Lung microvascular endothelial cell (primary cell): ENCODE measurements at regions not wholly inside any gene's neighbourhood (a gene's known extent, or its start where the extent isn't known, plus 50 kb on each side); places are given as distances from the start of the nearest gene placed in this dataset.

Experiments used
- DNase-seq, 2 donors: peaks; one replicate each; pipeline versions ENCODE4 v3.0.0 to v3.0.0-alpha.2; 2010; ENCODE audit warnings: low read depth in 2 of 2

GRCh38 chr10:2981361-2981801, 86.0 kb upstream of the PFKP start:
- no peak for DNase-seq

- no peak for DNase-seq
These were observed 86.5 kb upstream of the PFKP start for GRCh38 chr10:2980791-2981360.

- no peak for DNase-seq
These were observed 87.2 kb upstream of the PFKP start for GRCh38 chr10:2980116-2980515.

DNA sequence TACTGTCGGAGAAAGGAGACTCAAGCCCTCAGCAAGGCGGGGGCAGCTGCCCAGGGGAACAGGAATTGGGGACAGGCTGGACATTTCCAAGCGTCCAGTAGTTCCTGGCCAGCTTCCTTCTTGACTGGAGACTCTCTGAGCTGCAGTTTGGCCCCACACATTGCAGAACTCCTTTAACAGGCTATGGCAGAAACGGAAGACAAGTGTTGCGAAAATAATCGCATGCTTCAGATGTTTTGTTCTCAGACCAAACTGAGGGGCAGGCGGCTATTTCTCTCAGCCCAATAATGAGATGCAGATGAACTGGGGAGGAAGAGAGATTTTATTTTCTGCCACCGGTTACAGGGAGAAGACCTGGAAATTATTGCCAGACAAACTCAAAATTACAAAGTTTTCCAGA, 88.0 kb upstream of the PFKP start:
- DNase-seq, result no peak

GRCh38 chr10:2978574-2979273, 88.6 kb upstream of the PFKP start:
- no peak for DNase-seq

GRCh38 chr10:2978111-2978510, 89.2 kb upstream of the PFKP start:
- DNase-seq, result peak; percentile 58 to 75

DNA sequence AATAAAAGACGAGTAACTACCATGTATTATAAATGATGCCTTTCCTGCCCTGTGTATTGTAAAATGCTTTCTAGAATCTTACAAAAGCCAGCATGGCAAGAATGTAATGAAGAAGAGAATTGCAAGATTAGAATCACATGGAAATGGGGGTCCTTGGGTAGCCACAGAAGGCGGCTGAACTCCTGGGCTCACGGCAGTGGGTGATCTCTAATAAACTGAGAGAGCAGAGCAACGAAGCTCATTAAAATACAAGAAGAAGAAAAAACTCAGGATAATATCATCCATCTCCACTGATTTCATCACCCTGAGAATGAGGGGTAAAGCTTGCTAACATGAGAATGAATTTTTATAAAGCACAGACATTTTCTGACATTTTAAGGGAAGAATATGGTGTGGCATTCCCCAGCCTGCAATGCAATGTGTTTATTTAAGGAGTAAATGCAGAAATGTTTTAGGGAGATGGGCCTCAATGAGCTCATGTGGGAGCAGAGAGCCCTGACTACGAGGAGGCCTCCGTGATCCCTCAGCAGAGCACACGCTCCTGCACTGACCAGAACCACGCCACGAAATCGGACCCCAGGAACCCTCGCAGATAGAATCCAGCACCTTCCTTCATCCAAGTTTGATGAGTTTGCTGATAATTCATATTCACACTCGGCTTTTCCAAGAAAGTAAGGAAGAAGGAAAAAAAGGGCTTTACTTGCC, 92.7 kb upstream of the PFKP start:
- DNase-seq, result no peak

DNA sequence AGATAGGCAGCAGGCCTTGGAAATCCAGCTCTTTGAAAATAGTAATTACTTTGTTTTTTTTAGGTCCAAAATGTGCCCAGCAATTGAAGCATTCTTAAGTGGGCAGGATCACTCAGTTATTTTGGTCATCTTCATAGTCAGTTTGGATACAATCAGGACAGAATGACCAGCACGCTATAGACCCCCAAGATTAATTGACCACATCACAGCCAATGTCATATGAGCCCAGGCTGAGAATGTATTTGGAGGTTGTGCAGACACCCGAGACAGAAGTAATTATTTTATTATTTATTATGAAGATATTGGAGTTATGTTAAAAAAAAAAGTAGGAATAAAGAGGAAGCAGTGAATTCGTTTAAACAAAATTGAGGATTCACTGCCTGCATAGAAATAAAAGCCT, 93.3 kb upstream of the PFKP start:
- no peak for DNase-seq

DNA sequence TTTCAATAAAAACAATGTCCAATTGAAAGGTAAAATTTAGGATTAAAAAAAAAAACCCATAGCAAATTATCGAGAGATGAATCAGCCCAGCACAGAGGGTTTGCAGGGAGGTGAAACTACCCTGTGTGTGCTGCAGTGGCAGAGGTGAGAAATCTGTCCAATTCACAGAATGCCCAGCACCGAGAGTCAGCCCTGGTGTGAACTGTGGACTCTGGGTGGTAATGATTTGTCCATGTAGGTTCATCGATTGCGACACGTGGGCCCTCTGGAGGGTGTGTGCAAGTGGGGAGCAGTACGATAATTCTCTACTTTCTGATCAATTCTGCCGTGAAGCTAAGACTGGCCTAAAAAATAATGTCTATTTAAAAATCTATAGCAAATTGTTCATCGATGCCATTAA, 94.5 kb upstream of the PFKP start:
- DNase-seq, result no peak

DNA sequence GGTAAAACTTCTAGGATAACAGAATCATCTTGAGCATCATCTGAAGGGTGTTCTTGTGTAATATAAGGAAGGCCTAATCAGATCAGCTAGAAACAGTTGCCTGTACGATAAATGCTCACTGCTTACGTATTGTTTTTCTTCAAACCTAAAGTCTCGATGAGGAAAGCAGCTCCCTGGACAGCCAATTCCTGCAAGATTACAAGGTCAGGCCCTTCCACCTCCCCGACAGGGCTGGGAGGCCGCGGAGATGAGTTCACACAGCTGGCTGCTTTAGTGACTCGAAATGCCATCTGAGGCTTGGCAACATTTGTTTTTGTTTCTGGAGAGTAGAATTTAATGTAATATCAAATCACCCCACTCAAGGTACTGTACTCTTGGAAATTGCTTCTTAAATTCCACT, 95.1 kb upstream of the PFKP start:
- no peak for DNase-seq

DNA sequence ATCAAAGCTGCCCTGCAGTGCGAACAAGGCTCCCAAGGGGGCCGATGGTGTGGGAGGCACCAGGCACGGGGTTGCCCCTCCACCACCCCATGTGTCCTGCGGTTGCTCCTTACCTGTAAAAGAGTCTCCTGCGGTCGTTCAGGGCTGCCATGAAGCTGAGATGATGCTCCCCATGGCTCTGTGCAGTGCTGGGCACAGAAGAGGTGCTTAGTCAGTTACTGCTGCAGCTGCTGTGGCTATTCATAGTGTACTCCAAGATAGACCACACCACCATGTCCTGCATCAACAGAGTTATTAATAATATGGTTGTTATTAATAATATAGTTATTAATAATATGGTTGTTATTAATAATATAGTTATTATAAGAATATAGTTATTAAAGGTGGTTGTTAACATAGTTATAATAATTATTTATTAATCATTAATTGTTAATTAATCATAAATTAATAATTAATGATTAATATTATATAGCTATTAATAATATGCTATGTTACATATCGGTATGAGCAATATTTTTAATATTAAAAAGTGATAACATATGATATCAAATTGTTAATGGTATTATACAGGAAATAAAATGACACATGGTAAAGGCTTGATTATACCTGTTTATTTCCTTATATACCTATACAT, 97.0 kb upstream of the PFKP start:
- no peak for DNase-seq

GRCh38 chr10:2968401-2969058, 98.8 kb upstream of the PFKP start:
- no peak for DNase-seq

DNA sequence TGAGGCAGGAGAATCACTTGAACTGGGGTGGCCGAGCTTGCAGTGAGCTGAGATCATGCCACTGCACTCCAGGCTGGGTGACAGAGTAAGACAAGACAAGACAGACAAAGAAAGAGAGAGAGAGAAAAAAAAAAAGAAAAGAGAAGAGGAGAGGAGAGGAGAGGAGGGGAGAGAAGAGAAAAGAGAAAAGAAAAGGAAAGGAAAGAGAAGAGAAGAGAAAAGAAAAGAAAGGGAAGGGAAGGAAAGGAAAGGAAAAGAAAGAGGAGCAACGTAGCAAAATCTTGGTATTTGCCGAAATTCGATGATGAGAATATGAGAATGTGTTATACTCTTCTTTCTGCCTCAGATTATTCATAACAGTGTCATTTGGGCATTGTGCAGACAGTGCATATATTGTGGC, 101.2 kb upstream of the PFKP start:
- DNase-seq, result no peak

DNA sequence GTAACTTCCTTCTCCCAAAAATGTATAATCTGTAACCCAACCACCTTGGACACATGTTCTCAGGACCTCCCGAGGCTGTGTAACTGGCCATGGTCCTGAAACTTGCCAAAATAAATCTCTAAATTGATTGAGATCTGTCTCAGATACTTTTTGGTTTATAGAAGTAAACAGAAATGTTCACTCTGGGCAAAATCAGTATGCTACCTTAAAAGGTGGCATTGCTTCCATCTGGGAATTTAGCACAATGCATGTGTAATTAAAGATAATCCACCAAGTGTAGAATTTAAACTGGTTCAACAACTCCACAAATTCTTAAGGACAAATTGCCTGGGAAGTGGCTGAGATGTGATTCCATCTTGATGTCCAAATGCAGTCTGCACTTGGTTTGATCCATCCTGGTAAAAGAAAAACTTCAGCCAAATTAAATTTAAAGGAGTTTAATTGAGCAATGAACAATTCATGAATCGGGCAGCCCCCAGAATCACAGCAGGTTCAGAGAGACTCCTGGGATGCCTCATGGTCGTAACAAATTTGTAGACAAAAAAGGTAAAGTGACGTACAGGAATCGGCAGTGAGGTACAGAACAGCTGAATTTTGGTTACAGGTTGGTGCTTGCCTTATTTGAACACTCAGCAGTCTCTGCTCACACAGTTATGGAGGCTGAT, 102.6 kb upstream of the PFKP start:
- DNase-seq, result peak; percentile 10 to 15

GRCh38 chr10:2963889-2964631, 103.3 kb upstream of the PFKP start:
- DNase-seq, result no peak

- no peak for DNase-seq
These were observed 105.2 kb upstream of the PFKP start for GRCh38 chr10:2962194-2962593.

GRCh38 chr10:2958659-2959058, 108.7 kb upstream of the PFKP start:
- no peak for DNase-seq

- no peak for DNase-seq
These were observed 109.6 kb upstream of the PFKP start for GRCh38 chr10:2957785-2958184.

DNA sequence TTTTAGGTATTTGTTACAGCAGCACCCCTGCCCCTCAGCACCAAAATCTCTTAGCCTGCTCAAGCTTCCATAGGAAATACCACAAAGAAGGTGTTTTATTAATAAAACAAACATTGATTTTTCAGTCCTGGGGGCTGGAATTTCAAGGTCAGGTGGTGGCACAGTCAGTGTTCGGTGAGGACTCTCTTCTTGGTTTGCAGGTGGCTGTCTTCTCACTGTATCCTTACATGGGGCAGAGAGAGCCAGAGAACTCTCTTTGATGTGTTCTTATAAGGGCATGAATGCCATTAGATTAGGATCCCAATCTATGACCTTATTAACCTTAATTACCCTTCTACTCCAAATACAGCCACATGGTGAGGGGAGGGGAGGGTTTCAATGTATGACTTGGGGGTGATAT, 112.3 kb upstream of the PFKP start:
- DNase-seq, result no peak

- DNase-seq, result no peak
These were observed 113.9 kb upstream of the PFKP start for GRCh38 chr10:2953495-2953894.
